ENCODE measurements at regions not wholly inside any gene's neighbourhood (a gene's known extent, or its start where the extent isn't known, plus 50 kb on each side); places are given as distances from the start of the nearest gene placed in this dataset.
A peak's percentile ranks its signal among the peaks of the same experiment; 100 is the strongest.

DNA sequence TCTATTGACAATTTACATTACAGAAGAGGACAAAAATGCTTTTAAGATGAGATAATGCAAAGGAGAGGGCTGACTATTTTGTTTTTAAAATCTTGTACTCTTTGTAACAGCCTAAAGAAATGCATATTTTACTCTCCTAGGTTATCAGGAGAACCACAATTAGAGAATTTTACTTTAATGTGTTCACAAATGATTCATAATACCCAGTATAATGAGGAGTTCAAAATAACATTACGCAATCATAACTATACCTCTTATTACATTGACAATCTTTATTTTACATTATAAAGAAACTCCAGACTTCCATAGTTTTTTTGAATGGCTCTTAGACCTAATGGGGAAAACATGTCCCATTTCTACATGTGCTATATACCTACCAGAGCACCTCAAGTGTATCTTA is 1089.7 kb downstream of the PCDH17 start:
- TF ChIP-seq, protein P1, sequence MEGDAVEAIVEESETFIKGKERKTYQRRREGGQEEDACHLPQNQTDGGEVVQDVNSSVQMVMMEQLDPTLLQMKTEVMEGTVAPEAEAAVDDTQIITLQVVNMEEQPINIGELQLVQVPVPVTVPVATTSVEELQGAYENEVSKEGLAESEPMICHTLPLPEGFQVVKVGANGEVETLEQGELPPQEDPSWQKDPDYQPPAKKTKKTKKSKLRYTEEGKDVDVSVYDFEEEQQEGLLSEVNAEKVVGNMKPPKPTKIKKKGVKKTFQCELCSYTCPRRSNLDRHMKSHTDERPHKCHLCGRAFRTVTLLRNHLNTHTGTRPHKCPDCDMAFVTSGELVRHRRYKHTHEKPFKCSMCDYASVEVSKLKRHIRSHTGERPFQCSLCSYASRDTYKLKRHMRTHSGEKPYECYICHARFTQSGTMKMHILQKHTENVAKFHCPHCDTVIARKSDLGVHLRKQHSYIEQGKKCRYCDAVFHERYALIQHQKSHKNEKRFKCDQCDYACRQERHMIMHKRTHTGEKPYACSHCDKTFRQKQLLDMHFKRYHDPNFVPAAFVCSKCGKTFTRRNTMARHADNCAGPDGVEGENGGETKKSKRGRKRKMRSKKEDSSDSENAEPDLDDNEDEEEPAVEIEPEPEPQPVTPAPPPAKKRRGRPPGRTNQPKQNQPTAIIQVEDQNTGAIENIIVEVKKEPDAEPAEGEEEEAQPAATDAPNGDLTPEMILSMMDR (IDR thresholded peaks at IDR 0.05; ENCODE audit: insufficient read depth, missing control alignments) = no peak
- no peak for DNase-seq (ENCODE audit: insufficient read length, low spot score)
- FAIRE-seq = no peak

DNA sequence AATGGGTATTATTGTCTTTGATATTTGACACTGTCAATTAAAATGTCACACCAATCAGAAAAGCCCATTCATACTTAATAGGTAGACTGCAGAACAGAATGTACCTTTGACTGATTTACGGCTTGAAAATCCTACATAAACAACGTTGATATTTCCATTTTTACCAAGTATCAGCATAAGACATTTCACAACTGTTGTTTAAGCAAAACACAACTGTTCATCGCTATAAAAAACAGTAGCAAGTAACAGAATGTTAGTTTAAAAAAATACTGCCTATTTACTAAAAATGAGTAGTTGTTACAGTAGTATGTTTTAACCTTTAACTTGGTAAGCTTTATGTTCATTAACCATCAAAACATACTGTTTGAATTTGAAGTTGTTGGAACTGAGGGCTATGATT is 1096.6 kb downstream of the PCDH17 start:
- TF ChIP-seq, protein P1 (IDR thresholded peaks at IDR 0.05; ENCODE audit: insufficient read depth, missing control alignments) = no peak
- FAIRE-seq = peak; percentile 35
- DNase-seq (ENCODE audit: insufficient read length, low spot score) = no peak

DNA sequence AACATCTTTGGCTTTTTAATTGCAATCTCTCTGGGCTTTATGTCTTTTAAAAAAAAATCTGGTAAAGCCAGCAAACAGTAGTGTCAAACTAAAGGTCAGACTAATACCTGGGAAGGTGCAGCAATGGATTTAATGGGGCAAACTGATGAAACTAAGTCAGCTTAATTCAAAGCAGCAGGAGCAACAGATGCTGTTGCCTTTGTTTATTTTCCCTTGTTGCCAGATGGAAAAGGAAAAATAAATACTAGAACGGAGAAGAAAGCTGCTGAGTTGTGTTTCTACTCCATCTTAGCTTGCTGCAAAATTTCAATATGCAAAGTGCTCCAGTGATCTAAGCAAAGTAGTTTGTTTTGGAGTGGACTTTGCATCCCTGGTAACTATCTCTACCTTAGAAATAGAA is 1097.8 kb downstream of the PCDH17 start:
- TF ChIP-seq, protein P1 (IDR thresholded peaks at IDR 0.05; ENCODE audit: insufficient read depth, missing control alignments) = no peak

DNA sequence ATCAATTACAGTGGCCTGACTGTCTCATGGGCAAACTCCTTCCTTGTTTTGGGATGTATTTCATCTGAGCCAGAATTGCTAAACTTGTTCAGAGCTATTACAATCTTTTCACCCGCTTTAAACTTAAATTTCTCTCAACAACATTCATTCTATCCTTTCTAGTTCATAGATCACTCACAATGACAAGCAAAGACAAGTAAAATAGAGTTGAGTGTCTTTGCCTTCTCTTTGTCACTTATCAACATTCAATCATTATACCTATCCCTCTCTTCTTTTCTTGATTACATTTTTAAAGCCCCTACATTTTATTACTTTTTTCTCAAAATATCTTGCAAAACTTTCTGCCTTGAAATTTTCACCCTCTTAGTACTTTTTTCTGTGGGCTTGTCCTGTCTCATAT is 1113.1 kb downstream of the PCDH17 start:
- TF ChIP-seq, protein P1 (IDR thresholded peaks at IDR 0.05; ENCODE audit: insufficient read depth, missing control alignments) = no peak
- FAIRE-seq (peak; percentile 6), DNase-seq (ENCODE audit: insufficient read length, low spot score) (no peak)

More for the DNA sequence above, 1097.8 kb downstream of the PCDH17 start:
- FAIRE-seq = no peak
- no peak for DNase-seq (ENCODE audit: insufficient read length, low spot score)

DNA sequence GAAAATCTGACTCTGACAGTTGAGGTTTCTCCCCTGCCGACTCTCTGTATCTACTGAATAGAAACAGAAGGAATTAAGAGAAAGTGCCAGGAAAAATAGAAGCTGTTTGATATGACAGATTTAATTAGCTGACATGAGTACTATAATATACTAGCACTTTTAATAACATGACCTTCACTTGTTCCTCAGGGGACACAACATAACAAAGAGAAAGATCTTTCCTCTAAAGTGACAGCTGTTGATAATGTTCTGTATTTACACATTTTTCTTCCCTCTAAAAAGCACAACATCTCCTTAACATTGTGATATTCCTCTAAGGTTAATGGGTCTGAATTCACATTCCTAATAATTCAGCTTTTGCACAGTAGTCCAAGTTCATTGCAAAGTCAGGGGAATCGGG is 1136.0 kb downstream of the PCDH17 start:
- DNase-seq (ENCODE audit: insufficient read length, low spot score) (no peak), FAIRE-seq (no peak)
- TF ChIP-seq, protein P1 (IDR thresholded peaks at IDR 0.05; ENCODE audit: insufficient read depth, missing control alignments) = no peak

DNA sequence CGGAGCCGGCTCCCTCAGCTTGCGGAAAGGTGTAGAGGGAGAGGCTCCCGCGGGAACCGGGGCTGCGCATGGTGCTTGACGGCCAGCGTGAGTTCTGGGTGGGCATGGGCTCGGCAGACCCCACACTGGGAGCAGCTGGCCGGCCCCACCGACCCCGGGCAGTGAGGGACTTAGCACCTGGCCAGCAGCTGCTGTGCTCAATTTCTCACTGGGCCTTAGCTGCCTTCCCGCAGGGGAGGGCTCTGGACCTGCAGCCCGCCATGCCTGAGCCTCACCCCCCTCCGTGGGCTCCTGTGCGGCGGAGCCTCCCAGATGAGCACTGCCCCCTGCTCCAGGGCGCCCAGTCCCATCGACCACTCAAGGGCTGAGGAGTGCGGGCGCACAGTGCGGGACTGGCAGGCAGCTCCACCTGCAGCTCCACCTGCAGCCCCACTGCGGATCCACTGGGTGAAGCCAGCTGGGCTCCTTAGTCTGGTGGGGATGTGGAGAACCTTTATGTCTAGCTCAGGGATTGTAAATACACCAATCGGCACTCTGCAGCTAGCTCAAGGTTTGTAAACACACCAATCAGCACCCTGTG is 1141.8 kb downstream of the PCDH17 start:
- no peak for FAIRE-seq

DNA sequence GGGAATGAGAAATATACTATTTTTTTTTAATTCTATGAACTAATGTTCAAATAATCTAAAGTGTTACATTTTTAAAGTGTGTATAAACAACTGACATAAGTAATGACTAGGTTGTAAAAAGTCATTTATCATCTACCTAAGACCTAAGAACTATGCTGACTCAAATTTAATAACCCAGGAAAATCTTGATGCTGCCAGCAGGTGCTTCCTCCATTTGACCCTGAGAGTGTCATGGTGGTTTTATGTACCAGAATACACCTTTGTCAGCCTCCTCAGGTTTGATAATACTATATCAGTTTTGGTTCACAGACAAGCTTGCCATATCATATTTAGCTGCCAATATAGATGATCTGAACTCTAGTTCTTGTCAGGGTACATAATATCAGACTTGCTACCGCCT is 1151.2 kb downstream of the PCDH17 start:
- FAIRE-seq (no peak), DNase-seq (ENCODE audit: insufficient read length, low spot score) (no peak)
- TF ChIP-seq, protein P1 (IDR thresholded peaks at IDR 0.05; ENCODE audit: insufficient read depth, missing control alignments) = no peak

More for the DNA sequence above, 1141.8 kb downstream of the PCDH17 start:
- TF ChIP-seq, protein P1 (IDR thresholded peaks at IDR 0.05; ENCODE audit: insufficient read depth, missing control alignments) = no peak
- DNase-seq (ENCODE audit: insufficient read length, low spot score) = no peak
